ENCODE measurements at regions not wholly inside any gene's neighbourhood (a gene's known extent, or its start where the extent isn't known, plus 50 kb on each side); places are given as distances from the start of the nearest gene placed in this dataset.

- Histone ChIP-seq H3K79me2 (ENCODE audit: control insufficient read depth, insufficient read depth, low read length) (no peaks in the 10 kb centered on the region), H2AFZ (ENCODE audit: control insufficient read depth, low read length) (no peak overlapping the region), H3K4me1 (ENCODE audit: control insufficient read depth, extremely low read depth, insufficient read depth, low read length) (no peaks in the 10 kb centered on the region), H3K4me3 (ENCODE audit: control insufficient read depth in 2 of 3, extremely low read depth in 1 of 3, insufficient read depth in 2 of 3, low read depth in 1 of 3, low read length in 3 of 3) (no peak overlapping the region), H3K4me2 (ENCODE audit: control insufficient read depth, extremely low read depth, insufficient read depth, low read depth, low read length) (no peak overlapping the region), H3K36me3 (ENCODE audit: control insufficient read depth in 2 of 2, extremely low read depth in 1 of 2, insufficient read depth in 2 of 2, low read length in 2 of 2) (no peaks in the 10 kb centered on the region), H3K27ac (ENCODE audit: control insufficient read depth, insufficient read depth, low read length) (no peak overlapping the region), H3K9me3 (ENCODE audit: control insufficient read depth, low read depth, low read length) (no peaks in the 10 kb centered on the region), H3K9ac (ENCODE audit: control insufficient read depth, extremely low read depth, insufficient read depth, low read length) (no peak overlapping the region), H3K27me3 (ENCODE audit: control insufficient read depth, extremely low read depth, insufficient read depth, low read length) (no peaks in the 10 kb centered on the region), H4K20me1 (ENCODE audit: control insufficient read depth, extremely low read depth, insufficient read depth, low read length) (no peaks in the 10 kb centered on the region), H3K9me1 (ENCODE audit: control insufficient read depth, extremely low read depth, insufficient read depth, low read length) (no peaks in the 10 kb centered on the region)
- dilution Hi-C loops (cut with MboI; ENCODE audit: extremely low pct_ligation_motif_present, low sequenced_read_pairs), result no loop called here
- FAIRE-seq, result no peak
- TF ChIP-seq, protein P1, sequence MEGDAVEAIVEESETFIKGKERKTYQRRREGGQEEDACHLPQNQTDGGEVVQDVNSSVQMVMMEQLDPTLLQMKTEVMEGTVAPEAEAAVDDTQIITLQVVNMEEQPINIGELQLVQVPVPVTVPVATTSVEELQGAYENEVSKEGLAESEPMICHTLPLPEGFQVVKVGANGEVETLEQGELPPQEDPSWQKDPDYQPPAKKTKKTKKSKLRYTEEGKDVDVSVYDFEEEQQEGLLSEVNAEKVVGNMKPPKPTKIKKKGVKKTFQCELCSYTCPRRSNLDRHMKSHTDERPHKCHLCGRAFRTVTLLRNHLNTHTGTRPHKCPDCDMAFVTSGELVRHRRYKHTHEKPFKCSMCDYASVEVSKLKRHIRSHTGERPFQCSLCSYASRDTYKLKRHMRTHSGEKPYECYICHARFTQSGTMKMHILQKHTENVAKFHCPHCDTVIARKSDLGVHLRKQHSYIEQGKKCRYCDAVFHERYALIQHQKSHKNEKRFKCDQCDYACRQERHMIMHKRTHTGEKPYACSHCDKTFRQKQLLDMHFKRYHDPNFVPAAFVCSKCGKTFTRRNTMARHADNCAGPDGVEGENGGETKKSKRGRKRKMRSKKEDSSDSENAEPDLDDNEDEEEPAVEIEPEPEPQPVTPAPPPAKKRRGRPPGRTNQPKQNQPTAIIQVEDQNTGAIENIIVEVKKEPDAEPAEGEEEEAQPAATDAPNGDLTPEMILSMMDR (optimal IDR thresholded peaks at IDR 0.05 in 1 of 3, IDR thresholded peaks at IDR 0.05 in 1 of 3, conservative IDR thresholded peaks at IDR 0.05 in 1 of 3; ENCODE audit: extremely low read depth in 1 of 3, insufficient read depth in 2 of 3, low read length in 3 of 3), result no peak
- no peak for TF ChIP-seq EZH2 (IDR thresholded peaks at IDR 0.05; ENCODE audit: low read length)
- DNase-seq (ENCODE audit: low read depth, low spot score), result no peak
Observed at GRCh38 chr6:11865680-11866300, 87.2 kb upstream of the ADTRP start.

DNA sequence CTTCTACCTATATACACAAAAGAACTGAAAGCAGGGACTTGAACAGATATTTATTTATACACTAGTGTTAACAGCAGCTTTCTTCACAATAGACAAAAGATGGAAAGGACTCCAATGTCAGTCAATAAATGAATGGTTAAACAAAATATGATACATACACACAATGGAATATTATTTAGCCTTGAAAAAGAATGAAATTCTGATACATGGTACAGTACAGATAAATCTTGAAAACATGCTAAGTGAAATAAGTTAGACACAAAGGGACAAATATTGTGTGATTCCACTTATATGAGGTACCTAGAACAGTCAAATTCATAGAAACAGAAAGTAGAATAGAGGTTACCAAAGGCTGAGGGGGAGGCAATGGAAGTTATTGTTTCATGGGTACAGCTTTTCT, 79.8 kb upstream of the ADTRP start:
- no peaks in the 10 kb centered on the region for H3K79me2 ChIP-seq (ENCODE audit: control insufficient read depth, insufficient read depth, low read length)
- dilution Hi-C loops (cut with MboI; ENCODE audit: extremely low pct_ligation_motif_present, low sequenced_read_pairs), result no loop called here
- no peaks in the 10 kb centered on the region for H3K9me1 ChIP-seq (ENCODE audit: control insufficient read depth, extremely low read depth, insufficient read depth, low read length)
- H3K27me3 ChIP-seq (ENCODE audit: control insufficient read depth, extremely low read depth, insufficient read depth, low read length), result no peaks in the 10 kb centered on the region
- H3K4me3 ChIP-seq (ENCODE audit: control insufficient read depth in 2 of 3, extremely low read depth in 1 of 3, insufficient read depth in 2 of 3, low read depth in 1 of 3, low read length in 3 of 3), result no peak overlapping the region
- FAIRE-seq (no peak), DNase-seq (ENCODE audit: low read depth, low spot score) (no peak)
- no peak overlapping the region for H3K4me2 ChIP-seq (ENCODE audit: control insufficient read depth, extremely low read depth, insufficient read depth, low read depth, low read length)
- H3K36me3 ChIP-seq (ENCODE audit: control insufficient read depth in 2 of 2, extremely low read depth in 1 of 2, insufficient read depth in 2 of 2, low read length in 2 of 2), result no peaks in the 10 kb centered on the region
- H3K27ac ChIP-seq (ENCODE audit: control insufficient read depth, insufficient read depth, low read length), result no peak overlapping the region
- H3K9me3 ChIP-seq (ENCODE audit: control insufficient read depth, low read depth, low read length), result no peaks in the 10 kb centered on the region
- H2AFZ ChIP-seq (ENCODE audit: control insufficient read depth, low read length), result no peak overlapping the region
- H3K4me1 ChIP-seq (ENCODE audit: control insufficient read depth, extremely low read depth, insufficient read depth, low read length), result peaks cover 5% of the 10 kb centered on the region
- no peak for TF ChIP-seq EZH2 (IDR thresholded peaks at IDR 0.05; ENCODE audit: low read length)
- TF ChIP-seq, protein P1 (optimal IDR thresholded peaks at IDR 0.05 in 1 of 3, IDR thresholded peaks at IDR 0.05 in 1 of 3, conservative IDR thresholded peaks at IDR 0.05 in 1 of 3; ENCODE audit: extremely low read depth in 1 of 3, insufficient read depth in 2 of 3, low read length in 3 of 3), result no peak
- H3K9ac ChIP-seq (ENCODE audit: control insufficient read depth, extremely low read depth, insufficient read depth, low read length), result no peak overlapping the region
- H4K20me1 ChIP-seq (ENCODE audit: control insufficient read depth, extremely low read depth, insufficient read depth, low read length), result no peaks in the 10 kb centered on the region
